GM18517 (cell line): ENCODE measurements at regions not wholly inside any gene's neighbourhood (a gene's known extent, or its start where the extent isn't known, plus 50 kb on each side); places are given as distances from the start of the nearest gene placed in this dataset.
"Not testable (repeated sequence)": the region's sequence is repeated elsewhere in the genome, so short reads cannot be mapped to it uniquely, and the experiment has no call there.

Experiments used
- ATAC-seq: cut with Tn5 transposase; IDR thresholded peaks from one replicate; pipeline ENCODE4 v1.9.1; 2021; ENCODE audit warnings: mild to moderate bottlenecking, moderate library complexity; ENCODE audit not compliant: unreplicated experiment

DNA sequence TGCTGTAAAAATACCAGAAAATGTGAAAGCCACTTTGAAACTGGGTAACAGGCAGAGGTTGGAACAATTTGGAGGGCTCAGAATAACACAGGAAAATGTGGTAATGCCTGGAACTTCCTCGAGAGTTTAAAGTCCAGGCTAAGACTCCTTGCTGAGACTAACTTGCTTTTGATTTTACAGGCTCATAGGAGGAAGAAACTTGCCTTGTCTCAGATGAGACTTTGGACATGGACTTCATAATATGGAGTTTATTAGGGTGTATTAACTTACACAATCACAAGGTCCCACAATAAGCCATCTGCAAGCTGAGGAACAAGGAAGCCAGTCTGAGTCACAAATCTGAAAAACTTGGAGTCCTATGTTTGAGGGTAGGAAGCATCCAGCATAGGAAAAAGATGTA lies 293.4 kb upstream of the TMEFF2 start:
- not testable (repeated sequence) for ATAC-seq

- ATAC-seq, result no peak
Observed at GRCh38 chr2:192487636-192488035, 292.9 kb upstream of the TMEFF2 start.

- no peak for ATAC-seq
Observed at GRCh38 chr2:192484903-192485302, 290.2 kb upstream of the TMEFF2 start.

DNA sequence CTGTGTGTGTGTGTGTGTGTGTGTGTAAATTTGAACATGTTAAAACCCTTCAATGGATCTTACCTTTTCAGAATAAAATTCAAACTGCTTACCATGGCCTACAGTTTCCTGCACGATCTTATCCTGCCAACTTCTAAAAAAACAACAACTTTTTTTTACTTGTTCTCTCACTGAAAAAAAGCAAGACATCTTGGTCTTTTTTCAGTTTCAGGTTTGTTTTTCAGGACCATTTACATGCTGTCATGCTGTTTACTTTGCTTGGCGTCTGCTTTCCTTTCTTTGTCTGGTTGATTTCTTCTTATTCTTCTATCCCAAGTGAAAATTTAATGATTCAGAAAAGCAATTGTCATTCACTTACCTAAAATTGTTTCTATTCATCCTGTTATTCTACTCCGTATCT lies 286.3 kb upstream of the TMEFF2 start:
- no peak for ATAC-seq

- no peak for ATAC-seq
Observed at GRCh38 chr2:192473331-192473730, 278.6 kb upstream of the TMEFF2 start.

DNA sequence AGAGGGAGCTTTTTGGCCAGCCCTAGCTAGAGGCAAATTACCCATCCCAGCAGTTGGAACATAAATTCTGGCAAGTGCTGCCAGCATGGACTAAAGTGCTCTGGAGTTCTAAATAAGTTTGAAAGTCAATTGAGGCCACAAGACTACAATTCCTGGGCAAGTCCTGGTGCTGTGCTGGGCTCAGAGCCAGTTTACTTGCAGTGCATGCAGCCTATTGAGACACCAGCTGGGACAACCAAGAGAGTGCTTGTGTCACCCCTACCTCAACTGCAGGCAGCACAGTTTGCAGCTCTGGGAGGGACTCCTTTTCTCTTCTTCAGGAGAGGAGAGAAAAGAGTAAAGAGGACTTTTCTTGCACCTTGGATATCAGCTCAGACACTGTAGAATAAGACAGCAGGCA lies 277.2 kb upstream of the TMEFF2 start:
- ATAC-seq, result no peak

DNA sequence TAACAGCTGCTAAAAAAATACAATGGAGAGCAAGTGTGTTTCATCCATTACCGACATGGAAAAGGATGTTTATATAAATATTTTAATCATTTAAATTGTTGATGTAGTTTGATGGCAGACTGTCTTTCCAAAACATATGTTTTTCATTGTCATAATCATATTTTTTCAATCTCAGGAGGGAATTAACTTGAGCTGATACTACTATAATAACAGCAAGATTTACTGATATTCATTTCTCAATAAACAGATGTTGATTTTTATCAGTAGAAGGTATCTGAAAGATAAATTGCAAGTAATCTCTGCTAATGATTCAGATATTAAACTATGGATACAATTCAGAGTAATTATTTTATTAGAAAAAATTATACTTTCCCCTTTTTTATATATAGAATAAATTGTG lies 274.9 kb upstream of the TMEFF2 start:
- ATAC-seq, result no peak

DNA sequence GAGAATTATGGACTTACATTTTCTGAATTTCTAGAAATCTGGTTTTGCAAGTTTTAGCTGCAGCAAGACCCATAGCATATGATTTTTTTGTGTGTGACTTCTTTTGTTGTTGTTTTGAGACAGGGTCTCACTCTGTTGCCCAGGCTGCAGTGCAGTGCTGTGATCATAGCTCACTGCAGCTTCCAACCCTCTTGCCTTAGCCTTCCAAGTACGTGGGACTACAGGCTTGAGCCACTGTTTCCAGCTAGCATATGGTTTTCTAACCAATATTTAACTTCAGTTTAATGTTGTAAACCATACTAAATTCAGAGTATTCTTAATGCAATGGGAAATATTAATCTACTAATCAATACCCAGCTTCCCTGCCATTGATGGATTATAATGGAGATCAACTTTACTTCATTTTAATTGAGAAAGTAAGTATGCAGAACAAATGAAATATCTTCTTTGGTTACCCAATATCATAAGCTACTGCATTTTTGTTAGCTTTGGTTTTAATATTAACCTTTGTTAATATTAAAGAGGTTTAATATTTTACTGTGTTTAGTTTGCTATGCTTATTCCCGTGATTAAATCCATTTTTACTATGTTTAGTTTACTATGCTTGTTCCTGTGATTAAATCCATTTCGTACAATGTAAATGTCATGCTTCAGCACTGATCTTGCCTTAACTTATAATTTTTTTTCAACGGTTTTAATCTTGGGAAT lies 273.4 kb upstream of the TMEFF2 start:
- no peak for ATAC-seq

DNA sequence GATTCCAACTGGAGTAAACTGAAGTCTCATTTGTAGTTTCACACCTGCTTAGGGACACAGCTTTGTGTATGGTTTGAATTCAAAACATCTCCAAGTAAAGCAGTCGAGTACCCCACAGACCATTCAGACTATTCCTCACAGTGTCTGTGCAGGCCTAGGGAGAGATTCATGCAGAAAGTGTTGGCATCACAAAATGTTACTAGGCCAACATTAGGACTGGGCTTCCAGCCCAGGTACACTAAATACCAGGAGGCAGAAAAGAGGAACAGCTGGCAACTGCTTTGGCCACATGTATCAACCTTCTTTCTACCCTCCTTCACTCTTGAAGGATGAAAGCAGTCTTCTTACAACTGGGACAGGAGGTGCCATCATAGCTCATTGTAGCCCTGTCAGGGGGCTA lies 270.4 kb upstream of the TMEFF2 start:
- no peak for ATAC-seq

- ATAC-seq, result no peak
Observed at GRCh38 chr2:192459422-192459821, 264.7 kb upstream of the TMEFF2 start.

GRCh38 chr2:192448881-192449280 lies 254.1 kb upstream of the TMEFF2 start:
- no peak for ATAC-seq

DNA sequence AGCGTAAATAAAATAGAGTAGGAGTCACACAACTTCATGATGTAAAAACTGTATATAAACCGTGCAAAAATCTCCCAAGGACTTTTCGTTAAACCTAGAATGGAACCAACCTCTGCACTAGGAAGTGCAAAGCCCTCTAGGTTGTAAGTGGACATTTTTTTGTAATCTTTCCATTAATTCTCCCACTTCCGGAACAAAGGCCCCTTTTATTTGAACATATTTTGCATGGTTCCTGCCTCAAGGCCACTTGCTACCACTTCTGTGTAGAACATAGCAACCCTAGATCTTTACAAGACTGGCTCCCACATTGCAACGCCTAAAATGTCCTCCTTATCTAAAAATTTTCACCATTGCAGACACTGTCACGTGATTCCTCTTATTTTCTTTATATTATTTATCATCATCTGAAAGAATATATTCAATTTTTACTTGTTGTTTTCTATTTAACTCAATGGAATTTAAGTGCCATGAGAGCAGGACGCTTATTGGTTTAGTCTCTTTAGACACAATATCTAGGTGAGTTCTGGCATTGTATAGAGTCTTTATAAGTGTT lies 249.6 kb upstream of the TMEFF2 start:
- no peak for ATAC-seq

DNA sequence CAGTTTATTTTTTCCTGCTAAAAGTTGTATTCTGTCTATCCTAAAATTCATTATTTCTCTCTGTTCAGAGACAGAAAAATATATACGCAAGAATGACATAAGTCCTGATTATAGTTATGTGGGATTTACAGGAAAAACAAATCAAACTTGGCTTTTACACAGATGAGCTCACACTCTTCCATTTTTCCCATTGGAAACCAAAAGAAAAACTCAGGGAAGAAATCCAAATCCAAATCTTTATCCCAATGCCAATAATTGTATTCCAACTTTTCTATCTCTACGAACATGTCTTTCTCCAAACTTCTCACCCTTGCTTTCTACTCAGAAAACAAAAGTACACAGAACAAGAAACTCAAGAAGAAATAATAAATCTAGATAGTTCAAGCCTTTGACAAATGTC lies 249.1 kb upstream of the TMEFF2 start:
- ATAC-seq, result no peak

- no peak for ATAC-seq
Observed at GRCh38 chr2:192438239-192438638, 243.5 kb upstream of the TMEFF2 start.

GRCh38 chr2:192437653-192438052 lies 242.9 kb upstream of the TMEFF2 start:
- no peak for ATAC-seq

DNA sequence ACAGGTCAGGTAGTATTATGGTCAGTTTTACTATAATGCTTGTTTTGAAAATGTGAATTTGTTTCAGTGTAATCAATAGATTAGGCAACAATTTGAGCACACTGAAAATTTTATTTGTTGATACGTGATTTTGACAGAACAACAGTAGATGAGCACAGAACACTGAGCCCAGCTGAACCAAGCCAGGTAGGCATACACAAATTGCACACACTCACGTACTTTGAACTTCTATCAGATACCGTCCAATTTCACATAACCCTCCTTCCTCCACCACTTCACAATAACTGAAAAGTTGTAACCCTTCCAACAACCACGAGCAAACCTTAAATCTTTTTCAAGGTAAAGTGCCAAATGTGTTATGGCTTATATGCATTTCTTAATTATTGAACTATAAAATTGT lies 229.5 kb upstream of the TMEFF2 start:
- no peak for ATAC-seq

DNA sequence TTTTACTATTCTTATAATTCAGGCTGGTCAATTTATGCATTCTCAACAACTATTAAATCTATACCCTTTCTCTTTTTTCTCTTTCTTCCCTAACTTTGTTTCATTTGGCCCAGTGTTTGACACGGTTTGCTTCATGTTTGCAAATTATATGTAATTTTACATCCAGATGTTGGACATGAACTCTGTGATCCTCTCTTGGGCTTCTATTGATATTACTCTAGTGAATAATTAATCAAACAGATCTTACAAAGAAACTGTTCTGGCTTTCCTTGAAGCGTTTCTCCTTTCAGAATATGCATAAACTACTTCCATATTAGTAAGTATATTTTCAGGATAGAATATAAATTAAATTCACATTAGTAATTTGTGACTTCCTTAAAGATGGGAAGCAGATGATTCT lies 225.1 kb upstream of the TMEFF2 start:
- no peak for ATAC-seq

DNA sequence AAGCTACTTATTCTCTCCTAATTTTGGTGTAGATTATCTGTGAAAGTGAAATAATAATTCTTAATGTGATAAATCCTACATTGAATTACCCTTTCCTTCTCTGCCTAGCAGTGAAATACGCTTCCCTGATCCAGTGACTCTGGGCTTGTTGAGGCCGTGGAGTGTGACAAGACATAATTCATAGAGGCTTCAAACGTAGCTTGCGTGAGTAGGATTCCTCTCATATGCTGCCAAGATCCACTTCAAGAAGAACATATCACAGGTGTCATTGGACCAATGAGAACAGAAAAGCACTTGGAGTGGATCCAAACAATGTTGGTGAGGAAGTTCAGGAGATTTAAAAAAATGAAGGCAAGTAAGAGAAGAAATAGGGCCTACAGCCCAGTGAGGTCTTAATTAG lies 221.3 kb upstream of the TMEFF2 start:
- no peak for ATAC-seq

- no peak for ATAC-seq
Observed at GRCh38 chr2:192414794-192415193, 220.1 kb upstream of the TMEFF2 start.

DNA sequence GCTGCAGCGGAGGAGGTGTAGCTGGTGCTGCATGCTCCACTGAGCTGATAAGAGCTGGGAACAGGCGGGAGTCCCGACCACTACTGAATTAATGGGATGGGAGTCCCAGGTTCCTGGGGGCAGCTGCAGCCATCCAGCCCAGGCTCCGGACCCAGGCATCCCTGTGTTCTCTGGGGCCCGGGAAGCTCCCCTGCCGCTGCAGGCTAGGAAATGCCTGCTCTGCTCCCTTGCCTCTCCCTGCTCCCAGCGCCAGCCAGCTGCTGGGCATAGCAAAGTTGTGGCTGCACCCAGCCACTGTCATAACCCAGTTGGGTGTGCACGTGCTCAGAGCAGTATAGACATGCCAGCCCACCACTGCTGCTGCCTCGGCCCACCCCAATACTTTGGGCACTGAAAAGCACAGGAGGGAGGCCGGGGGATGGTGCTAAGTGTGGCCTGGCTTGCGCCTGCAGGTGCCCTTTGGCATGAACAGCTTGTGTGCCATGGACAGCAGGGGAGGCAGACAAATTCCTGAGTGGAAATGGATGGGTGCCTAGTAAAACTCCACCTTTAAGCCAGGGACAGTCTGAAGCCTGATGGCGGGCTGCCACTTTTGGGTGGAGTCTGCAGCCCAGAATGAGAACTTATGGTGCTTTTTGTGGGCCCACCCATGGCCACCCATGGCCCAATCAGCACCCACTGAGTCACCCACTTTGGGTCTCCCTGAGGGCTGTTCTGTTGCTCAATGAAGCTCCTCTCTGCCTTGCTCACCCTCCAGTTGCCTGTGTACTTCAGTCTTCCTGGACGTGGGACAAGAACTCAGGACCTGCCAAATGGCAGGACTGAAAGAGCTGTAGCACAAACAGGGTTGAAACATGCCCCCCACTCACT lies 219.3 kb upstream of the TMEFF2 start:
- no peak for ATAC-seq

DNA sequence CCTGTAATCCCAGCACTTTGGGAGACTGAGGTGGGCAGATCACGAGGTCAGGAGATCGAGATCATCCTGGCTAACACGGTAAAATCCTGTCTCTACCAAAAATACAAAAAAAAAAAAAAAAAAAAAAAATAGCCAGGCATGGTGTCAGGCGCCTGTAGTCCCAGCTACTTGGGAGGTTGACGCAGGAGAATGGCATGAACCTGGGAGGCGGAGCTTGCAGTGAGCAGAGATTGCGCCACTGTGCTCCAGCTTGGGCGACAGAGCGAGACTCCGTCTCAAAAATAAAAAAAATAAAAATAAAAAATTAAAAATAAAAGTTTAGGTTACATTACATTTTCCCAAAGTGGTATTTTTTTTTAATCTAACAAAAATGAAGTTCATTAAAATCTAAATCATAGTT lies 218.1 kb upstream of the TMEFF2 start:
- not testable (repeated sequence) for ATAC-seq

- ATAC-seq, result no peak
Observed at GRCh38 chr2:192412394-192412793, 217.7 kb upstream of the TMEFF2 start.
